Right cardiac atrium (tissue), 5 donors: ENCODE measurements at regions not wholly inside any gene's neighbourhood (a gene's known extent, or its start where the extent isn't known, plus 50 kb on each side); places are given as distances from the start of the nearest gene placed in this dataset.
A peak's percentile ranks its signal among the peaks of the same experiment; 100 is the strongest.

Experiments
- ATAC-seq, 2 donors: fragments of 200-7000 bp; cut with Tn5 transposase; one replicate each; pipeline versions ENCODE4 v1.8.0 to v1.9.1; 2020; ENCODE audit warnings: moderate library complexity in 2 of 2, mild to moderate bottlenecking in 1 of 2
- DNase-seq, 3 donors: peaks; one replicate each; pipeline ENCODE4 v3.0.0-alpha.2; 2020
- H3K27ac ChIP-seq: one replicate; pipeline ENCODE4 v1.5.1; 2013; ENCODE audit warnings: mild to moderate bottlenecking, low read length, control low read depth, moderate library complexity
- H3K27me3 ChIP-seq: one replicate; pipeline ENCODE4 v1.6.1; 2013; ENCODE audit not compliant: control insufficient read depth, insufficient read depth
- H3K4me1 ChIP-seq: one replicate; pipeline ENCODE4 v1.6.1; 2013; ENCODE audit warnings: low read length; ENCODE audit not compliant: control insufficient read depth, insufficient read depth
- H3K4me3 ChIP-seq: one replicate; pipeline ENCODE4 v1.5.1; 2013; ENCODE audit warnings: low read length, control low read depth
- H3K9me3 ChIP-seq: one replicate; pipeline ENCODE4 v1.6.1; 2013; ENCODE audit warnings: low read length; ENCODE audit not compliant: control insufficient read depth
- WGBS: extraction: QIAGEN DNeasy Blood & Tissue Kit; methylation state at CpG from one replicate; pipeline ENCODE4 v1.1.7; 2013; 5-methylcytosine and 5-hydroxymethylcytosine counted together
- intact Hi-C, 4 donors: fragments of 100-400 bp; cut with DNase I; formaldehyde crosslinking; loops; one replicate each; pipeline versions ENCODE4 v1.11.0 to v1.14.0; 2022 to 2023
- donor health status: healthy with polysubstance abuse.
- donor health status: DM: no; HTN: yes; CAD: no.
- donor health status: DM: no; HTN: no; CAD: no.
- donor health status: DM: no; HTN: yes; CAD: no; lungs with severe emphysema.
- donor health status: DM: yes; HTN: yes; CAD: no.

DNA sequence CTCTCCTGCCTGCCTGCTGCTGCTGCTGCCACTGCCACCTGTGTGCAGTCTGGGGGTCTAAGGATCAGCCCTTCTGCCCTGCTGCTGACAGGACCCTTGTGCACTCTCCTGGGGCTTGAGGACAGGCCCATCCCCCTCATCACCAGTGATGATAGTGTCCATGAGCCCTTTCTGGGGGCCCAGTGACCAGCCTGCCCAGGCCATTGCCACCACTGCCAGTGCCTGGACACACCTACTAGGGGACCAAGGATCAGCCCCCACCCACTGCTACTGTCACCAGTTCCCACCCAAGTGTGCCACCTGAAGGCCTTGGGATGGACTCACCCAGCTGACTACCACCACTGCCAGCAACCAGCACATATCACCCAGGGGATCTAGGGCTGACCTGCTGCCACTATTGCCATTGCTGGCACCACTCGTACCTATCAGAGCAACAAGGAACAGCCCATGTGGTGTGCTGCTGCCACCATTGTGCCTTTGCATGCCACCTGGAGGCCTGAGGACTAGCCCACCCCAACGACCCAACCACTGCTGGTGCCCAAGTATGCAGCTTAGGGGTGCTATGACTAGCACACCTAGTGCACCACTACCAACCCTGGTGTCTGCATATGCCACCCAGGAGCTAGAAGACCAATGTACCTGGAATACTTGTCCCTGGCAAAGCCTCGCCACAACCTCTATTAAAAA lies 994.3 kb downstream of the PCDH17 start:
- WGBS: 92% methylated on average over 3 of the region's 3 CpGs
- DNase-seq: peak in 1 of 3 donors; percentile 20

DNA sequence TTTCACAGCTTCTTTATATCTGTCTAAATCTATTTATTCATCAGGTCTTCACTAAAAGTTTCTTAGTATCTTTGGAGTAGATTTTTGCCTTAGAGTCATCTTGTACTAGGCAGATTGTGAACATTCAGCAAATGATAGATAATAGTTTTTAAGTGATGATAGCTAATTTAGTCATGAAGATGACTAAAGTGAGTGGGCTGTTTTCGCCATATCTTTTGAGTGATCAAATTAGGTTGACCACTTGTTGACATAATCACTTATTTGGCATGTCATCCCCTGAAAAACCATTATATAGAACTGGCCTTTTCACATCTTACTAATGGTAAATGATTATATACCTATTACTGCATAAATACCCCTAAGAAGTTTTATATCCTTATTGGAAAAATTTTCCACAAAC lies 999.2 kb downstream of the PCDH17 start:
- ATAC-seq (no peak), DNase-seq (no peak)
- Histone ChIP-seq H3K9me3 (no peaks in the 10 kb centered on the region), H3K4me1 (no peaks in the 10 kb centered on the region), H3K4me3 (no peak overlapping the region), H3K27ac (no peak overlapping the region), H3K27me3 (no peaks in the 10 kb centered on the region)
- WGBS: 88% methylated on average over 1 of the region's 1 CpG
- intact Hi-C loops: no loop called here

More for the DNA sequence above, 994.3 kb downstream of the PCDH17 start:
- intact Hi-C loops: no loop called here
- H3K4me1 ChIP-seq: no peaks in the 10 kb centered on the region
- ATAC-seq: no peak
- H3K4me3 ChIP-seq: no peak overlapping the region
- H3K27ac ChIP-seq: no peak overlapping the region
- H3K27me3 ChIP-seq: no peaks in the 10 kb centered on the region
- H3K9me3 ChIP-seq: no peaks in the 10 kb centered on the region

DNA sequence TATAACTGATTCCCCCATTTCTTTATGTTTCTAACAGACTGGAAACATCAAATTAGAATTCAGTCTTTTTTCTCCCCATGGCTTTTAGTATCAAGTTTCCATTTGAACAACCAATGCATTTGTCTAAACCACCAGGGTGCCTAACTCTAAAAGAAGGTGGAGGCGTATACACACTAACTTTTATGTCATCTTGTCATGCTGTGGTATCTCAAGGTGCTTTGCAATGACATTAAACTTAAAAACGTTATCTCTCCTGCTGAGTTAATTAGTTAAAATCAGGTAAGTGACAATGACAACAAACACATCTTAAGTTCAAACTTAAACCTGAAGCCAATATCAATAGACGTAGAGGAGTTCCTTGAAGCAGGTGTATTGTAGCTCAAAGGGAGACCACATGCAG lies 1001.7 kb downstream of the PCDH17 start:
- Histone ChIP-seq H3K27ac (no peak overlapping the region), H3K27me3 (no peaks in the 10 kb centered on the region), H3K9me3 (no peaks in the 10 kb centered on the region), H3K4me1 (no peaks in the 10 kb centered on the region), H3K4me3 (no peak overlapping the region)
- WGBS: 85% methylated on average over 3 of the region's 3 CpGs
- DNase-seq (no peak), ATAC-seq (no peak)
- intact Hi-C loops: no loop called here

DNA sequence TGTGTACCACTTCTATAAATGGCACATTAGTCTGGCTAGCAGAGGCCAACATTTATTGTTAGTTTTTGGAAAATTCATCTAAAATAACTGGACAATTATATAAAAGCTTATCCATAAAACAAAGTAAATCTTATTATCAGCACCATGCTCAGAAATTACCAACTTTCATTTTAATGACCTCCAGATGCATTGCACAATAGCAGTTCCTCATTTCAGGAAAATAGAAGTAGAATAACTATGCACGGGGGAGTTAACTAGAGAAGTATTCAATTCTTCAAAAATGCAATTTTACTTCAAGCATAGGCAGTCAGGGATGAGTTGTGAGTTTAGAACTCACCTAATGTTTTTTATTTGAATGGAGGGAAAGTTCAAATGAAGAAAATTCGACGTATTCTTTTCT lies 1023.5 kb downstream of the PCDH17 start:
- Histone ChIP-seq H3K4me3 (no peak overlapping the region), H3K27me3 (no peaks in the 10 kb centered on the region), H3K27ac (no peak overlapping the region), H3K4me1 (no peaks in the 10 kb centered on the region), H3K9me3 (no peaks in the 10 kb centered on the region)
- intact Hi-C loops: no loop called here
- WGBS: 79% methylated on average over 3 of the region's 3 CpGs
- no peak for DNase-seq
- ATAC-seq: no peak

DNA sequence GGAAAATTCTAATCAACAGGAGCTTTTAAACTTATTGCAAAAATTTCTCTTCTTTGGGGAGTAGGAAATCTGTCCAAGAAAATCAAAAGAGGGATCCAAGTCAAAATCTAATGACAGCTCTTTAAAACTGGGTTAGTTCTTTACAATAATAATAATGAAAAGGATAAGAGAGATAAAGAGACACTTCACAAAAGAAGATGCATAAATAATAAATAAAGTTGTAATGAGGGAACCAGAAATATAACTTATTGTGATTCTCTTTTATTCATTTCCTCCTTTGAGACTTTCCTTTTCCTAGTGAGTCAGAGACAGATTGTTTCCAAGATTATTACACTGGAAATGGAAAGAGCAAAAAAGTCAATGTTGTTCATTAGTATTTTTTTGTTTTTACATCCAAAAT lies 1029.3 kb downstream of the PCDH17 start:
- ATAC-seq: no peak
- Histone ChIP-seq H3K9me3 (no peaks in the 10 kb centered on the region), H3K27me3 (no peaks in the 10 kb centered on the region), H3K4me3 (no peak overlapping the region), H3K27ac (no peak overlapping the region), H3K4me1 (no peaks in the 10 kb centered on the region)
- intact Hi-C loops: no loop called here
- no peak for DNase-seq

DNA sequence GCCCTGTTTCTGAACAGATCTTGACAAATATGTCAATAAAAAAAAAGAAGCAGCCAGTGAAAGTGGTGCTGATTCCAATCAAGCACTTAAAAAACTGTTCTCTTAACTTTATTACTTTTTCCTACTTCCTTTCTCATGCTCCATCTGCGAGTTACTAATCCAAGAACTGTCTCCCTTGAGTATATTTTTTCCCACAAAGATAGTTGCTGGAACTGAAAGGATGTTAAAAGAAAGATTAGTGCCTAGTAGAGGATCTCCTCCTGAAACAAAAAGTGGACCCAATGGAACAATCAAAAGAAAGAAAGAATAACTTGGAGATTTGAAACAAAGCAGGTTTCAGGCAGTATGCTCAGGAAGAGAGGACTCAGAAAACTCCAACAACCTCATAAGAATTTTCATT lies 1034.8 kb downstream of the PCDH17 start:
- Histone ChIP-seq H3K4me1 (no peaks in the 10 kb centered on the region), H3K27me3 (no peaks in the 10 kb centered on the region), H3K9me3 (no peaks in the 10 kb centered on the region), H3K4me3 (no peak overlapping the region), H3K27ac (no peak overlapping the region)
- intact Hi-C loops: no loop called here
- ATAC-seq (no peak), DNase-seq (no peak)
- WGBS: 37% methylated on average over 1 of the region's 1 CpG

DNA sequence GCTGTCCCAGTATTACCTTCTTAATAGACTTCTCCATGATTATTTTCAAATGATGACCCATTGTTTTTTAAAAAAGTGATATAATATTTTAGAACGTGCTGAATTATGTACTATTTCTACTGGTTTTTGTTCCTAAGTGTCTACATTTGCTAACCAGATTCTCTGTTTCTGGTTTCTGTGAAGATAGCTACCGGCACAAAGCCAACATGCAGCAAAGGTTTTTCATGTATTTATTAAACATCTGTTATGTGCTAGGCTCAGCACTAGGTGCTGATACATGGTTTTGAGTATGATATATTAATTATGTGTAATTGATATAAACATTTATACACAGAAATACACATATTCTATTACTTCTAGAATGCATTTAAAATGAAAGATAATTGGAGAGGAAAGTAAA lies 1035.6 kb downstream of the PCDH17 start:
- Histone ChIP-seq H3K27me3 (no peaks in the 10 kb centered on the region), H3K9me3 (no peaks in the 10 kb centered on the region), H3K4me3 (no peak overlapping the region), H3K27ac (no peak overlapping the region), H3K4me1 (no peaks in the 10 kb centered on the region)
- DNase-seq: no peak
- 62% methylated on average over 2 of the region's 2 CpGs for WGBS
- intact Hi-C loops: no loop called here
- ATAC-seq: no peak

DNA sequence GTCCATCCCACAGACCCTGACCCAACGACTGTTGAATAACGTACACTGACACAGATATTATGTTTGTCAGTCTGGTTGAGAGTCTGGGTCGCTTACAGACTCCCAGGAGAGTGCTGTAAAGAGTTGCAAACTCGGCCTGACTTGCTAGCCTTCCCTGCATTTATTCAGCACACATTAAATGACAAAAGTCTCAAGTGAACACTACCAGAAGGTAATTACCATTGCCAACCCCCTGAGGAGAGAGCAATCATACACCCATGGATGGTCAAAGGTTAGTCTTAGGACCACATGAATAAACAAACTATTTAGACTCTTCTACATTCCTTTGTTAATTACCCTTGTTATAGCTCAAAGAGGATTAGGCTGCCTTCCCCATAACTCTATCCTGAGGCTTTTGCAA lies 1048.6 kb downstream of the PCDH17 start:
- DNase-seq (no peak), ATAC-seq (no peak)
- intact Hi-C loops: no loop called here
- H3K9me3 ChIP-seq: no peaks in the 10 kb centered on the region
- no peaks in the 10 kb centered on the region for H3K27me3 ChIP-seq
- no peaks in the 10 kb centered on the region for H3K4me1 ChIP-seq
- WGBS: 64% methylated on average over 4 of the region's 4 CpGs
- H3K4me3 ChIP-seq: no peak overlapping the region
- H3K27ac ChIP-seq: no peak overlapping the region

DNA sequence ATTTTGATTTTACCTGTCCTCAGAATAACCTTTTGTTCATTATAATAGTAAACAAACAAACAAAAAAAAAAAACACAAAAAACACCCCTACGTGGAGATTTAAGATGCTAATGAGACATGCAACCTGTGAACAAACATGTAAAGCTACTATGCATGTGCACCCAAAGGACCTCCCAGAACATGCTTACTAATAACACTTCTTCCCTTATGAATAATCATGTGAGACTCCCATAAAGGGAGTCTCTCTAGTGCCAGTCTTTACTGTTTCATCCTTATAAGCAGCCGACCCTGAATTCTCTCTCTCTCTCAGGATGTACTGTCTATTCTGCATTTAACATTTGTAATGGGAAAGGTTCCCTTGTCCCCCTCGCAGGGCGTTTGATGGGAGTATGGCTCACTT lies 1051.1 kb downstream of the PCDH17 start:
- no peak for DNase-seq
- 92% methylated on average over 4 of the region's 4 CpGs for WGBS
- H3K4me1 ChIP-seq: no peaks in the 10 kb centered on the region
- no peak overlapping the region for H3K4me3 ChIP-seq
- H3K27ac ChIP-seq: no peak overlapping the region
- no peaks in the 10 kb centered on the region for H3K9me3 ChIP-seq
- no peaks in the 10 kb centered on the region for H3K27me3 ChIP-seq
- ATAC-seq: no peak
- intact Hi-C loops: no loop called here

DNA sequence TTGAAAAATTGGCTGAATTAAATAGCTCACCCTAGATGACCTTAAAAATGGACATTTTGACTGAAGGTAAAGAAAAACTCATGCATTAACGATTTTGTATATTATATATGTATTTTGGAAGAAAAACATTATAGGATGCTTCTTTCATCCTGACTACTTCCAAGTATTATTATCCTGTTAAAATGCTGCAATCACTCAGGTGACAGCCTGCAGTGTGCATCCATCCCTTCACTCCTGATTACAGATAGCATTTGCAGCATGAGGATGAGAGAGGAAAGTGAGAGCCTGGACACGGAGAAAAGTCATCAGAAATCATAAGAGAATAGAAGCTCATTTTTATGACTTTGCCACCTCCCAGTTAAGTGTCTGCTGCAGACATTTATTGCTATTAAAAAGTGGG lies 1055.6 kb downstream of the PCDH17 start:
- no peak for ATAC-seq
- no peaks in the 10 kb centered on the region for H3K27me3 ChIP-seq
- no peak overlapping the region for H3K27ac ChIP-seq
- no peak for DNase-seq
- H3K4me1 ChIP-seq: no peaks in the 10 kb centered on the region
- WGBS: 58% methylated on average over 2 of the region's 2 CpGs
- no peaks in the 10 kb centered on the region for H3K9me3 ChIP-seq
- no peak overlapping the region for H3K4me3 ChIP-seq
- intact Hi-C loops: no loop called here

DNA sequence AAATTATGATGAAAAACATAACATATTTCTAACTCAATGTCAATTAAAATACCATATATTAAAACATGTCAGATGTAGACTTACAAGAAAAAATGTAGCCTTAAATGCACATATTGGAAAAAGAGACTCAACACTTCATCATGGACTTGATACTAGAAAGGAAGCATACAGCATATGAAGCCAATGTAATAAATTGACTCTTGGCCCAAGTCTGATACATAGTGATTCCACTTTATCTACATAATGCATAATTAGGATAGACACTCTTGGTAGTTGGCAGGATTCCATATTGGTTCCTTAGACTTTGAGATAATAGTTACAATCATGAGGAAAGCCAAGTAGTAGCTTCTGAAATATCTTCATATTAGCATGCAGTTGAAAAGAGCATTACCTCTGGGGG lies 1067.0 kb downstream of the PCDH17 start:
- H3K27me3 ChIP-seq: no peaks in the 10 kb centered on the region
- ATAC-seq (no peak), DNase-seq (no peak)
- intact Hi-C loops: no loop called here
- no peak overlapping the region for H3K4me3 ChIP-seq
- no peaks in the 10 kb centered on the region for H3K9me3 ChIP-seq
- no peak overlapping the region for H3K27ac ChIP-seq
- no peaks in the 10 kb centered on the region for H3K4me1 ChIP-seq

DNA sequence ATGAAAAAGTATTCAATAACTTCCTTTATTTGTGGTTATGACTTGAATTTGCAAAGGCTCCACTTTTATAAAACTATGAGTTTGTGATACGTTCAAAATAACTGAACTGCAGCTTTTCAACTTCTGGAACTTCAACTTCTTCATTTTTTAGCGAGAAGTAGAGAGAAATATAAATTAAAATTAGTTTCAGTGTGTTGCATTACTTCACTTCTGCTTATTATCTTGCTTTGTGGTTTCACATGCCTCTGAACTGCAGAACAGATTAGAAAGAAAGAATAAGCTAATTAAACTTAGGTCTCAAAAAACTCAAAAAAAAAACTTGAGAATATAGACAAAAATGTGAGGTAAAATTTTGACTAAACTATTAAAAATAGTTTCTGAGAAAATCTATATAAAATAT lies 1073.4 kb downstream of the PCDH17 start:
- no peaks in the 10 kb centered on the region for H3K4me1 ChIP-seq
- H3K4me3 ChIP-seq: no peak overlapping the region
- DNase-seq (no peak), ATAC-seq (no peak)
- intact Hi-C loops: no loop called here
- 67% methylated on average over 2 of the region's 2 CpGs for WGBS
- H3K9me3 ChIP-seq: no peaks in the 10 kb centered on the region
- H3K27me3 ChIP-seq: no peaks in the 10 kb centered on the region
- H3K27ac ChIP-seq: no peak overlapping the region
